ENCODE measurements at regions not wholly inside any gene's neighbourhood (a gene's known extent, or its start where the extent isn't known, plus 50 kb on each side); places are given as distances from the start of the nearest gene placed in this dataset.

GRCh38 chr7:22942191-22942590 is 71.7 kb downstream of the HYCC1 start:
- Mint-ChIP-seq H3K36me3 (ENCODE audit: unreplicated experiment) (peaks cover 14% of the 10 kb centered on the region), H3K27ac (ENCODE audit: unreplicated experiment) (peak overlapping the region; percentile 75), H3K9me3 (ENCODE audit: unreplicated experiment) (no peaks in the 10 kb centered on the region), H3K4me1 (ENCODE audit: unreplicated experiment) (peaks cover 19% of the 10 kb centered on the region), H3K4me3 (ENCODE audit: unreplicated experiment) (no peak overlapping the region), H3K27me3 (ENCODE audit: unreplicated experiment) (no peaks in the 10 kb centered on the region)
- TF ChIP-seq CTCF (IDR thresholded peaks at IDR 0.05): no peak
- DNase-seq (ENCODE audit: extremely low spot score, unreplicated experiment): no peak

GRCh38 chr7:22939842-22940241 is 74.1 kb downstream of the HYCC1 start:
- no peaks in the 10 kb centered on the region for H3K27me3 Mint-ChIP-seq (ENCODE audit: unreplicated experiment)
- peaks cover under 1% of the 10 kb centered on the region for H3K36me3 Mint-ChIP-seq (ENCODE audit: unreplicated experiment)
- no peaks in the 10 kb centered on the region for H3K9me3 Mint-ChIP-seq (ENCODE audit: unreplicated experiment)
- DNase-seq (ENCODE audit: extremely low spot score, unreplicated experiment): no peak
- H3K27ac Mint-ChIP-seq (ENCODE audit: unreplicated experiment): no peak overlapping the region
- H3K4me3 Mint-ChIP-seq (ENCODE audit: unreplicated experiment): no peak overlapping the region
- peaks cover 19% of the 10 kb centered on the region for H3K4me1 Mint-ChIP-seq (ENCODE audit: unreplicated experiment)
- no peak for TF ChIP-seq CTCF (IDR thresholded peaks at IDR 0.05)

- no peak overlapping the region for H3K27ac Mint-ChIP-seq (ENCODE audit: unreplicated experiment)
- peaks cover 14% of the 10 kb centered on the region for H3K4me1 Mint-ChIP-seq (ENCODE audit: unreplicated experiment)
- no peak overlapping the region for H3K4me3 Mint-ChIP-seq (ENCODE audit: unreplicated experiment)
- no peaks in the 10 kb centered on the region for H3K27me3 Mint-ChIP-seq (ENCODE audit: unreplicated experiment)
- no peaks in the 10 kb centered on the region for H3K9me3 Mint-ChIP-seq (ENCODE audit: unreplicated experiment)
- no peak for DNase-seq (ENCODE audit: extremely low spot score, unreplicated experiment)
- no peaks in the 10 kb centered on the region for H3K36me3 Mint-ChIP-seq (ENCODE audit: unreplicated experiment)
- TF ChIP-seq CTCF (IDR thresholded peaks at IDR 0.05): no peak
Measured at GRCh38 chr7:22937946-22938345, 76.0 kb downstream of the HYCC1 start.

- no peaks in the 10 kb centered on the region for H3K27me3 Mint-ChIP-seq (ENCODE audit: unreplicated experiment)
- no peaks in the 10 kb centered on the region for H3K36me3 Mint-ChIP-seq (ENCODE audit: unreplicated experiment)
- H3K9me3 Mint-ChIP-seq (ENCODE audit: unreplicated experiment): peaks cover 10% of the 10 kb centered on the region
- DNase-seq (ENCODE audit: extremely low spot score, unreplicated experiment): no peak
- TF ChIP-seq CTCF (IDR thresholded peaks at IDR 0.05): no peak
- H3K4me3 Mint-ChIP-seq (ENCODE audit: unreplicated experiment): no peak overlapping the region
- H3K4me1 Mint-ChIP-seq (ENCODE audit: unreplicated experiment): no peaks in the 10 kb centered on the region
- no peak overlapping the region for H3K27ac Mint-ChIP-seq (ENCODE audit: unreplicated experiment)
Measured at GRCh38 chr7:22936246-22936645, 77.7 kb downstream of the HYCC1 start.

GRCh38 chr7:22935269-22935668 is 78.7 kb downstream of the HYCC1 start:
- no peak for TF ChIP-seq CTCF (IDR thresholded peaks at IDR 0.05)
- Mint-ChIP-seq H3K4me3 (ENCODE audit: unreplicated experiment) (no peak overlapping the region), H3K4me1 (ENCODE audit: unreplicated experiment) (no peaks in the 10 kb centered on the region), H3K27me3 (ENCODE audit: unreplicated experiment) (no peaks in the 10 kb centered on the region), H3K9me3 (ENCODE audit: unreplicated experiment) (peaks cover 16% of the 10 kb centered on the region), H3K36me3 (ENCODE audit: unreplicated experiment) (peaks cover 6% of the 10 kb centered on the region), H3K27ac (ENCODE audit: unreplicated experiment) (no peak overlapping the region)
- DNase-seq (ENCODE audit: extremely low spot score, unreplicated experiment): no peak
